Endothelial cell (in vitro differentiated cells): ENCODE measurements at regions not wholly inside any gene's neighbourhood (a gene's known extent, or its start where the extent isn't known, plus 50 kb on each side); places are given as distances from the start of the nearest gene placed in this dataset.

Experiments
- DNase-seq: peaks from one replicate; pipeline ENCODE4 v3.0.0; 2021; ENCODE audit warnings: low spot score
- H3K27ac Mint-ChIP-seq: one replicate; pipeline ENCODE4 v1.8.0; 2021; ENCODE audit warnings: mixed read lengths, inconsistent platforms; ENCODE audit not compliant: unreplicated experiment
- H3K27me3 Mint-ChIP-seq: one replicate; pipeline ENCODE4 v1.8.0; 2021; ENCODE audit warnings: mild to moderate bottlenecking, moderate library complexity, mixed read lengths, inconsistent platforms; ENCODE audit not compliant: unreplicated experiment
- H3K36me3 Mint-ChIP-seq: one replicate; pipeline ENCODE4 v1.8.0; 2021; ENCODE audit warnings: mild to moderate bottlenecking, low read depth, mixed read lengths, inconsistent platforms; ENCODE audit not compliant: unreplicated experiment
- H3K4me1 Mint-ChIP-seq: one replicate; pipeline ENCODE4 v1.8.0; 2021; ENCODE audit warnings: mild to moderate bottlenecking, mixed read lengths, inconsistent platforms; ENCODE audit not compliant: unreplicated experiment
- H3K4me3 Mint-ChIP-seq: one replicate; pipeline ENCODE4 v1.8.0; 2021; ENCODE audit warnings: mild to moderate bottlenecking, mixed read lengths, inconsistent platforms; ENCODE audit not compliant: unreplicated experiment
- H3K9me3 Mint-ChIP-seq: one replicate; pipeline ENCODE4 v1.8.0; 2021; ENCODE audit warnings: mixed read lengths, inconsistent platforms; ENCODE audit not compliant: unreplicated experiment
- TF ChIP-seq, protein P1 (sequence below): fragments of 200-600 bp; sonication (generic); IDR thresholded peaks from one replicate; pipeline ENCODE4 v1.5.0; 2021; ENCODE audit warnings: antibody characterized with exemption; ENCODE audit not compliant: unreplicated experiment

- DNase-seq = no peak
- H3K9me3 Mint-ChIP-seq = no peaks in the 10 kb centered on the region
- no peak overlapping the region for H3K27ac Mint-ChIP-seq
- no peaks in the 10 kb centered on the region for H3K36me3 Mint-ChIP-seq
- TF ChIP-seq, protein P1, sequence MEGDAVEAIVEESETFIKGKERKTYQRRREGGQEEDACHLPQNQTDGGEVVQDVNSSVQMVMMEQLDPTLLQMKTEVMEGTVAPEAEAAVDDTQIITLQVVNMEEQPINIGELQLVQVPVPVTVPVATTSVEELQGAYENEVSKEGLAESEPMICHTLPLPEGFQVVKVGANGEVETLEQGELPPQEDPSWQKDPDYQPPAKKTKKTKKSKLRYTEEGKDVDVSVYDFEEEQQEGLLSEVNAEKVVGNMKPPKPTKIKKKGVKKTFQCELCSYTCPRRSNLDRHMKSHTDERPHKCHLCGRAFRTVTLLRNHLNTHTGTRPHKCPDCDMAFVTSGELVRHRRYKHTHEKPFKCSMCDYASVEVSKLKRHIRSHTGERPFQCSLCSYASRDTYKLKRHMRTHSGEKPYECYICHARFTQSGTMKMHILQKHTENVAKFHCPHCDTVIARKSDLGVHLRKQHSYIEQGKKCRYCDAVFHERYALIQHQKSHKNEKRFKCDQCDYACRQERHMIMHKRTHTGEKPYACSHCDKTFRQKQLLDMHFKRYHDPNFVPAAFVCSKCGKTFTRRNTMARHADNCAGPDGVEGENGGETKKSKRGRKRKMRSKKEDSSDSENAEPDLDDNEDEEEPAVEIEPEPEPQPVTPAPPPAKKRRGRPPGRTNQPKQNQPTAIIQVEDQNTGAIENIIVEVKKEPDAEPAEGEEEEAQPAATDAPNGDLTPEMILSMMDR = no peak
- H3K27me3 Mint-ChIP-seq = no peaks in the 10 kb centered on the region
- H3K4me3 Mint-ChIP-seq = no peak overlapping the region
- no peaks in the 10 kb centered on the region for H3K4me1 Mint-ChIP-seq
Observed at GRCh38 chr2:84314250-84314649, 144.8 kb downstream of the SUCLG1 start.

GRCh38 chr2:84309281-84309680 lies 149.8 kb downstream of the SUCLG1 start:
- H3K27ac Mint-ChIP-seq = no peak overlapping the region
- H3K4me3 Mint-ChIP-seq = no peak overlapping the region
- TF ChIP-seq, protein P1 = no peak
- DNase-seq = no peak
- peaks cover 19% of the 10 kb centered on the region for H3K9me3 Mint-ChIP-seq
- H3K4me1 Mint-ChIP-seq = no peaks in the 10 kb centered on the region
- peaks cover 12% of the 10 kb centered on the region for H3K36me3 Mint-ChIP-seq
- H3K27me3 Mint-ChIP-seq = peaks cover 3% of the 10 kb centered on the region

DNA sequence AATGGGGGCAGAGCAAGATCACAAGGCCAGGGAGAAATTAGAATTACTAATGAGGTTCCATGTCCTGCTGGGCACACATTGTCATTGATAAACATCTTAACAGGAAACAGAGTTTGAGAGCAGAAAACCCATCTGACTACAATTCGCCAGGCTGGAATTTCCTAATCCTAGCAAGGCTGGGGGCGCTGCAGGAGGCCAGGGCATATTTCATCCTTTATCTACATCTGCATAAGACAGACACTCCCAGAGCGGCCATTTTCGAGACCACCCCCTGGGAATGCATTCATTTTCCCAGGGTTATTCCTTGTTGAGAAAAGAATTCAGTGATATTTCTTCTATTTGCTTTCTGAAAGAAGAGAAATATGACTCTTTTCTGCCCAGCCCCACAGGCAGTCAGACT lies 152.7 kb downstream of the SUCLG1 start:
- no peak for DNase-seq
- Mint-ChIP-seq H3K4me3 (no peak overlapping the region), H3K27me3 (peaks cover 3% of the 10 kb centered on the region), H3K9me3 (peaks cover 19% of the 10 kb centered on the region), H3K4me1 (no peaks in the 10 kb centered on the region), H3K36me3 (peaks cover 12% of the 10 kb centered on the region), H3K27ac (no peak overlapping the region)
- TF ChIP-seq, protein P1 = no peak

GRCh38 chr2:84302513-84303412 lies 156.3 kb downstream of the SUCLG1 start:
- peak; percentile 63 for DNase-seq
- Mint-ChIP-seq H3K27me3 (peaks cover 3% of the 10 kb centered on the region), H3K4me1 (no peaks in the 10 kb centered on the region), H3K36me3 (peaks cover 12% of the 10 kb centered on the region), H3K27ac (no peak overlapping the region), H3K4me3 (no peak overlapping the region), H3K9me3 (peaks cover 19% of the 10 kb centered on the region)
- TF ChIP-seq, protein P1 = peak; percentile 76

DNA sequence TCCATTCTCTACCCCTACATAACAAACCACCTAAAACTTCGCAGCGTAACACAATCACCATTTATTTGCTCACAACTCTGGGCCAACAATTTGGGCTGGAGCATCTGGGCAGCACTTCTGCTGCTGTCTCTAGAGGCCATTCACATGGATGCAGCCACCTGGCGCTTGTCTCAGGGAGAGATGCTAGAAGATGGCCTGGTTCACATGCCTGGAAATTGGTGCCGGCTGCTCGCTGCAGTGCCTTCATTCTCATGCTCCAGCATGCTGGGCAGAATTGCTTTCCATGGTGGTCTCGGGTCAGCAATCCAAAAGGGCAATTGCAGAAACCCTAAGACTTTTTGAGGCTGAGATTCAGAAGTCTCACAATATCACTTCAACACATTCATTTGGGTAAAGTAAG lies 157.4 kb downstream of the SUCLG1 start:
- peaks cover 14% of the 10 kb centered on the region for H3K9me3 Mint-ChIP-seq
- TF ChIP-seq, protein P1 = no peak
- DNase-seq = no peak
- peaks cover 11% of the 10 kb centered on the region for H3K36me3 Mint-ChIP-seq
- H3K27ac Mint-ChIP-seq = no peak overlapping the region
- H3K4me3 Mint-ChIP-seq = no peak overlapping the region
- H3K27me3 Mint-ChIP-seq = peaks cover 2% of the 10 kb centered on the region
- no peaks in the 10 kb centered on the region for H3K4me1 Mint-ChIP-seq
